HepG2 (cell line): ENCODE measurements at regions not wholly inside any gene's neighbourhood (a gene's known extent, or its start where the extent isn't known, plus 50 kb on each side); places are given as distances from the start of the nearest gene placed in this dataset.

Experiments
- ATAC-seq: fragments of 200-7000 bp; cut with Tn5 transposase; 3 replicates; pipeline ENCODE4 v1.9.1; 2020; ENCODE audit warnings: mild to moderate bottlenecking, moderate library complexity
- BruUV-seq: library from RNA; stranded (reverse); fragments of 400-500 nt; replicated peaks from 2 replicates; lab custom pipeline; 2021; lab: Mats Ljungman, UMichigan
- CTCF ChIA-PET: fragments of 300-600 bp; formaldehyde crosslinking; extraction: SDS; loops from one replicate; lab custom pipeline; 2021; ENCODE audit warnings: low total read pairs, inconsistent platforms, low intra/inter-chr PET ratio; lab: Yijun Ruan, JAX
- POLR2A ChIA-PET: fragments of 350-600 bp; sonication (Branson Sonifier 250); formaldehyde crosslinking; loops from one replicate; lab custom pipeline; 2020; ENCODE audit warnings: antibody characterized with exemption, inconsistent platforms; lab: Yijun Ruan, JAX
- DNase-seq: peaks from one replicate; pipeline ENCODE4 v3.0.0-alpha.2; 2015; ENCODE audit warnings: low spot score
- FAIRE-seq: peaks from 3 replicates; lab custom pipeline; 2011; peaks lifted over from hg19 to GRCh38; lab: Jason Lieb, UNC
- H2AFZ ChIP-seq: one replicate; pipeline ENCODE4 v1.6.1; 2011; ENCODE audit warnings: low read length, inconsistent platforms
- H3K27ac ChIP-seq: fragments of 300-600 bp; 3 replicates; pipeline ENCODE4 v1.8.0; 2011; ENCODE audit warnings: mixed run types, mild to moderate bottlenecking, mixed read lengths, low read length, inconsistent platforms; ENCODE audit not compliant: insufficient read depth; ENCODE audit errors: extremely low read length
- H3K27me3 ChIP-seq, 2 experiments: fragments of 200-600 bp in 1 of 2; 2 replicates in 1 of 2; 3 replicates in 1 of 2; pipeline versions ENCODE4 v1.6.0 to v1.8.0; 2011; ENCODE audit warnings: low read length in 2 of 2, mild to moderate bottlenecking in 2 of 2, moderate library complexity in 2 of 2, inconsistent platforms in 1 of 2; ENCODE audit not compliant: insufficient read depth in 2 of 2, control insufficient read depth in 1 of 2
- H3K36me3 ChIP-seq, 2 experiments: fragments of 200-600 bp in 1 of 2; replicated peaks in 1 of 2; 2 replicates in 1 of 2; 3 replicates in 1 of 2; pipeline versions ENCODE4 v1.5.1 to v1.8.0; 2011; ENCODE audit warnings: low read length in 2 of 2, inconsistent platforms in 1 of 2; ENCODE audit not compliant: insufficient read depth in 2 of 2, control insufficient read depth in 1 of 2
- H3K4me1 ChIP-seq: 2 replicates; pipeline ENCODE4 v1.5.1; 2012; ENCODE audit warnings: low read length, inconsistent platforms; ENCODE audit not compliant: insufficient read depth
- H3K4me2 ChIP-seq: 2 replicates; pipeline ENCODE4 v1.6.0; 2011; ENCODE audit warnings: low read depth, low read length, inconsistent platforms
- H3K4me3 ChIP-seq, 3 experiments: fragments of 200-600 bp in 1 of 3; sonication (generic), shearing (Covaris generic) in 1 of 3; replicated peaks in 1 of 3; 2 replicates each; pipeline ENCODE4 v1.5.1; 2011 to 2016; ENCODE audit warnings: low read length in 3 of 3, inconsistent platforms in 2 of 3, low read depth in 2 of 3, mild to moderate bottlenecking in 2 of 3, control low read depth in 1 of 3, mixed read lengths in 1 of 3; ENCODE audit not compliant: insufficient read depth in 1 of 3
- H3K79me2 ChIP-seq: one replicate; pipeline ENCODE4 v1.6.1; 2011; ENCODE audit warnings: low read length, inconsistent platforms; ENCODE audit not compliant: insufficient read depth
- H3K9ac ChIP-seq: 2 replicates; pipeline ENCODE4 v1.6.0; 2011; ENCODE audit warnings: mild to moderate bottlenecking, low read depth, low read length, inconsistent platforms; ENCODE audit not compliant: insufficient read depth
- H3K9me3 ChIP-seq: 2 replicates; pipeline ENCODE4 v1.5.1; 2012; ENCODE audit warnings: mild to moderate bottlenecking, low read length
- H4K20me1 ChIP-seq: 2 replicates; pipeline ENCODE4 v1.6.0; 2011; ENCODE audit warnings: inconsistent platforms, mild to moderate bottlenecking, low read length, moderate library complexity; ENCODE audit not compliant: insufficient read depth
- ATF3 ChIP-seq: sonication (generic); formaldehyde crosslinking; IDR thresholded peaks from 2 replicates; pipeline ENCODE4 v1.4.0; 2020; ENCODE audit warnings: missing genetic modification reagents
- ATF7-NPFF ChIP-seq: sonication (generic); formaldehyde crosslinking; IDR thresholded peaks from 2 replicates; pipeline ENCODE4 v1.8.1; 2023; ENCODE audit warnings: mild to moderate bottlenecking, low read depth, missing genetic modification reagents, moderate library complexity
- CENPBD1 ChIP-seq: sonication (generic); formaldehyde crosslinking; IDR thresholded peaks from 2 replicates; pipeline ENCODE4 v1.8.0; 2022; ENCODE audit warnings: missing genetic modification reagents, low read depth, mild to moderate bottlenecking, borderline replicate concordance
- FOXK2 ChIP-seq: fragments of 450-650 bp; IDR thresholded peaks from 2 replicates; pipeline ENCODE4 v1.6.1; 2016
- HCFC1 ChIP-seq: fragments of 150-350 bp; IDR thresholded peaks from 2 replicates; pipeline ENCODE4 v1.6.1; 2014; ENCODE audit warnings: low read depth, low read length
- JUN ChIP-seq: sonication (generic); formaldehyde crosslinking; IDR thresholded peaks from 2 replicates; pipeline ENCODE4 v1.4.0; 2020; ENCODE audit warnings: mild to moderate bottlenecking, missing genetic modification reagents
- RBFOX2 ChIP-seq: fragments of 200-400 bp; formaldehyde crosslinking; IDR thresholded peaks from 2 replicates; pipeline ENCODE4 v1.6.1; 2017; ENCODE audit warnings: low read depth, mild to moderate bottlenecking, low read length
- RXRB ChIP-seq: IDR thresholded peaks from 2 replicates; pipeline ENCODE4 v1.6.1; 2016; ENCODE audit warnings: borderline replicate concordance, missing genetic modification reagents, missing compliant biosample characterization
- TFDP1 ChIP-seq: IDR thresholded peaks from 2 replicates; pipeline ENCODE4 v1.6.1; 2016; ENCODE audit warnings: missing compliant biosample characterization, missing genetic modification reagents, borderline replicate concordance
- TIGD3 ChIP-seq: sonication (generic); formaldehyde crosslinking; IDR thresholded peaks from 2 replicates; pipeline ENCODE4 v1.5.1; 2020; ENCODE audit warnings: mild to moderate bottlenecking, missing genetic modification reagents, borderline replicate concordance
- TSC22D2 ChIP-seq: sonication (generic); formaldehyde crosslinking; IDR thresholded peaks from 2 replicates; pipeline ENCODE4 v1.5.1; 2020; ENCODE audit warnings: missing genetic modification reagents, mild to moderate bottlenecking, borderline replicate concordance
- ZNF124 ChIP-seq: sonication (generic); formaldehyde crosslinking; IDR thresholded peaks from 2 replicates; pipeline ENCODE4 v1.4.0; 2020; ENCODE audit warnings: missing genetic modification reagents
- ZNF232 ChIP-seq: sonication (generic); formaldehyde crosslinking; IDR thresholded peaks from 2 replicates; pipeline ENCODE4 v1.4.0; 2020; ENCODE audit warnings: missing genetic modification reagents, borderline replicate concordance
- ZNF235 ChIP-seq: sonication (generic); formaldehyde crosslinking; IDR thresholded peaks from 2 replicates; pipeline ENCODE4 v1.8.1; 2023; ENCODE audit warnings: mild to moderate bottlenecking, missing genetic modification reagents, borderline replicate concordance
- ZNF383 ChIP-seq: sonication (generic); formaldehyde crosslinking; IDR thresholded peaks from 2 replicates; pipeline ENCODE4 v1.4.0; 2020; ENCODE audit warnings: missing genetic modification reagents, mild to moderate bottlenecking, borderline replicate concordance
- ZNF784 ChIP-seq: sonication (generic); formaldehyde crosslinking; IDR thresholded peaks from 2 replicates; pipeline ENCODE4 v1.5.1; 2020; ENCODE audit warnings: missing genetic modification reagents, mild to moderate bottlenecking, borderline replicate concordance
- WGBS: methylation state at CpG from one replicate; pipeline ENCODE4 v1.1.6; 2017; ENCODE audit warnings: low lambda C conversion rate; 5-methylcytosine and 5-hydroxymethylcytosine counted together
- in situ Hi-C: cut with HindIII; loops from 2 replicates; pipeline ENCODE4 v1.10.0; 2017; ENCODE audit warnings: low pct_unique_long_range_greater_than_20kb; ENCODE audit not compliant: extremely low pct_ligation_motif_present
- intact Hi-C: fragments of 100-400 bp; cut with micrococcal nuclease; formaldehyde crosslinking; loops from one replicate; pipeline ENCODE4 v1.10.0; 2022; ENCODE audit not compliant: unreplicated experiment

GRCh38 chr10:58985216-58985615, 191.2 kb upstream of the PHYHIPL start:
- no peak overlapping the region for H3K9ac ChIP-seq
- no peak overlapping the region for H3K27ac ChIP-seq
- no peak overlapping the region for H3K4me3 ChIP-seq
- intact Hi-C loops (no loop called here), in situ Hi-C loops (no loop called here)
- H3K4me1 ChIP-seq, result peaks cover 37% of the 10 kb centered on the region
- no TSS peak for BruUV-seq
- no peak overlapping the region for H2AFZ ChIP-seq
- H3K27me3 ChIP-seq, result no peaks in the 10 kb centered on the region
- no peaks in the 10 kb centered on the region for H3K36me3 ChIP-seq
- FAIRE-seq (no peak), ATAC-seq (no peak), DNase-seq (no peak)
- no peak overlapping the region for H3K4me2 ChIP-seq
- no peaks in the 10 kb centered on the region for H3K79me2 ChIP-seq
- CTCF ChIA-PET, result no interaction called here
- TF ChIP-seq ATF3 (no peak), TFDP1 (CRISPR knock-in tag) (no peak), TSC22D2 (no peak), TIGD3 (CRISPR knock-in tag) (no peak), ZNF383 (CRISPR knock-in tag) (no peak), ZNF124 (CRISPR knock-in tag) (no peak), ATF7-NPFF (CRISPR knock-in tag) (no peak), JUN (CRISPR knock-in tag) (no peak), ZNF232 (CRISPR knock-in tag) (no peak), ZNF784 (CRISPR knock-in tag) (no peak), RBFOX2 (no peak), HCFC1 (no peak), ZNF235 (CRISPR knock-in tag) (no peak), RXRB (CRISPR knock-in tag) (no peak), CENPBD1 (CRISPR knock-in tag) (no peak), FOXK2 (no peak)
- 97% methylated on average over 3 of the region's 3 CpGs for WGBS
- POLR2A ChIA-PET, result interaction anchor here (1.1 kb wide), 1 partner anchor 18 kb away, joined by 4 read pairs; no protein-coding TSS in a partner anchor
- no peaks in the 10 kb centered on the region for H4K20me1 ChIP-seq
- peaks cover 8% of the 10 kb centered on the region for H3K9me3 ChIP-seq
